H1 (cell line): ENCODE measurements at regions not wholly inside any gene's neighbourhood (a gene's known extent, or its start where the extent isn't known, plus 50 kb on each side); places are given as distances from the start of the nearest gene placed in this dataset.

Source experiments
- CTCF ChIA-PET: fragments of 300-600 bp; sonication (Branson Sonifier 250); formaldehyde crosslinking; loops from one replicate; lab custom pipeline; 2021; ENCODE audit not compliant: partially characterized antibody; lab: Charles Lee
- POLR2A ChIA-PET: fragments of 300-600 bp; sonication (Branson Sonifier 250); formaldehyde crosslinking; loops from one replicate; lab custom pipeline; 2021; ENCODE audit warnings: inconsistent platforms; ENCODE audit not compliant: partially characterized antibody; lab: Charles Lee
- DNase-seq, 2 experiments: peaks; one replicate each; pipeline versions ENCODE4 v3.0.0 to v3.0.0-alpha.2; 2010 to 2022; ENCODE audit warnings: low spot score in 2 of 2, low read depth in 1 of 2, mixed read lengths in 1 of 2
- FAIRE-seq: peaks from 2 replicates; lab custom pipeline; 2011; peaks lifted over from hg19 to GRCh38; lab: Jason Lieb, UNC
- H2AFZ ChIP-seq: 2 replicates; pipeline ENCODE4 v1.8.1; 2012; ENCODE audit warnings: low read length, inconsistent platforms
- H2AK5ac ChIP-seq: 2 replicates; pipeline ENCODE4 v1.6.1; 2013; ENCODE audit warnings: low read depth, low read length
- H2BK120ac ChIP-seq: replicated peaks from 2 replicates; pipeline ENCODE3; 2013; ENCODE audit warnings: low read depth, low read length, inconsistent platforms
- H2BK12ac ChIP-seq: 2 replicates; pipeline ENCODE4 v1.6.1; 2013; ENCODE audit warnings: low read depth, low read length
- H2BK15ac ChIP-seq: 2 replicates; pipeline ENCODE4 v1.6.1; 2013; ENCODE audit warnings: low read length
- H2BK20ac ChIP-seq: 2 replicates; pipeline ENCODE4 v1.6.1; 2013; ENCODE audit warnings: low read length
- H2BK5ac ChIP-seq: 2 replicates; pipeline ENCODE4 v1.6.1; 2013; ENCODE audit warnings: low read depth, low read length
- H3K14ac ChIP-seq: 2 replicates; pipeline ENCODE4 v1.6.1; 2013; ENCODE audit warnings: inconsistent platforms; ENCODE audit not compliant: insufficient read length
- H3K18ac ChIP-seq: 2 replicates; pipeline ENCODE4 v1.6.1; 2013; ENCODE audit warnings: low read length; ENCODE audit errors: extremely low read depth
- H3K23ac ChIP-seq: 2 replicates; pipeline ENCODE4 v1.6.1; 2013; ENCODE audit warnings: inconsistent platforms; ENCODE audit not compliant: insufficient read length
- H3K23me2 ChIP-seq: 2 replicates; pipeline ENCODE4 v1.6.1; 2013; ENCODE audit warnings: low read depth, low read length
- H3K27ac ChIP-seq: 2 replicates; pipeline ENCODE4 v1.6.1; 2011; ENCODE audit warnings: low read depth, low read length, inconsistent platforms
- H3K27me3 ChIP-seq, 4 experiments: replicated peaks in 1 of 4; 1 replicate in 1 of 4; 2 replicates in 3 of 4; pipeline versions ENCODE4 v1.6.1 to v1.8.1; 2011 to 2013; ENCODE audit warnings: low read length in 3 of 4, mild to moderate bottlenecking in 3 of 4, inconsistent platforms in 2 of 4, mixed read lengths in 2 of 4, moderate library complexity in 1 of 4; ENCODE audit not compliant: control insufficient read depth in 3 of 4, insufficient read depth in 3 of 4; ENCODE audit errors: extremely low read depth in 1 of 4
- H3K36me3 ChIP-seq, 4 experiments: 2 replicates each; pipeline versions ENCODE4 v1.6.1 to v1.8.1; 2011 to 2013; ENCODE audit warnings: mild to moderate bottlenecking in 4 of 4, low read length in 3 of 4, moderate library complexity in 2 of 4, control low read depth in 1 of 4, inconsistent platforms in 1 of 4; ENCODE audit not compliant: insufficient read depth in 4 of 4, control insufficient read depth in 2 of 4
- H3K4ac ChIP-seq: replicated peaks from 2 replicates; pipeline ENCODE3; 2013; ENCODE audit warnings: low read length, low read depth, mixed read lengths, inconsistent platforms; ENCODE audit not compliant: insufficient read length
- H3K4me1 ChIP-seq, 4 experiments: replicated peaks in 1 of 4; 1 replicate in 1 of 4; 2 replicates in 3 of 4; pipeline versions ENCODE4 v1.6.1 to v1.8.1; 2011 to 2013; ENCODE audit warnings: low read length in 3 of 4, inconsistent platforms in 2 of 4, mixed read lengths in 1 of 4; ENCODE audit not compliant: insufficient read depth in 4 of 4, control insufficient read depth in 3 of 4
- H3K4me2 ChIP-seq, 2 experiments: 2 replicates each; pipeline versions ENCODE4 v1.6.1 to v1.8.1; 2011 to 2013; ENCODE audit warnings: low read depth in 2 of 2, low read length in 2 of 2, control low read depth in 1 of 2, inconsistent platforms in 1 of 2, mild to moderate bottlenecking in 1 of 2; ENCODE audit not compliant: insufficient read depth in 1 of 2
- H3K4me3 ChIP-seq, 4 experiments: fragments of 200-600, 300-600 bp in 1 of 4; sonication (generic), shearing (Covaris generic), sonication (Bioruptor Twin) in 1 of 4; 2 replicates each; pipeline versions ENCODE4 v1.5.1 to v1.8.1; 2011 to 2016; ENCODE audit warnings: low read length in 4 of 4, low read depth in 3 of 4, control low read depth in 2 of 4, inconsistent platforms in 2 of 4, mild to moderate bottlenecking in 2 of 4, mixed read lengths in 1 of 4, moderate library complexity in 1 of 4; ENCODE audit not compliant: insufficient read depth in 2 of 4; ENCODE audit errors: extremely low read depth in 1 of 4
- H3K56ac ChIP-seq: replicated peaks from 2 replicates; pipeline ENCODE3; 2013; ENCODE audit warnings: low read depth, mild to moderate bottlenecking, mixed read lengths, low read length, inconsistent platforms; ENCODE audit not compliant: insufficient read length
- H3K79me1 ChIP-seq: 2 replicates; pipeline ENCODE4 v1.6.1; 2013; ENCODE audit warnings: low read depth, low read length, control low read depth
- H3K79me2 ChIP-seq, 2 experiments: 2 replicates each; pipeline versions ENCODE4 v1.6.1 to v1.8.1; 2012 to 2013; ENCODE audit warnings: low read length in 2 of 2, mild to moderate bottlenecking in 2 of 2, inconsistent platforms in 1 of 2; ENCODE audit not compliant: insufficient read depth in 2 of 2, control insufficient read depth in 1 of 2
- H3K9ac ChIP-seq, 4 experiments: replicated peaks in 1 of 4; 1 replicate in 1 of 4; 2 replicates in 3 of 4; pipeline versions ENCODE4 v1.6.1 to v1.8.1; 2011 to 2013; ENCODE audit warnings: low read depth in 3 of 4, low read length in 3 of 4, control low read depth in 2 of 4, mild to moderate bottlenecking in 2 of 4, moderate library complexity in 2 of 4, inconsistent platforms in 1 of 4; ENCODE audit errors: extremely low read depth in 1 of 4
- H3K9me3 ChIP-seq, 2 experiments: 2 replicates each; pipeline versions ENCODE4 v1.6.1 to v1.8.1; 2012 to 2013; ENCODE audit warnings: mild to moderate bottlenecking in 2 of 2, moderate library complexity in 2 of 2, control low read depth in 1 of 2, inconsistent platforms in 1 of 2, low read depth in 1 of 2, low read length in 1 of 2, mixed read lengths in 1 of 2; ENCODE audit not compliant: insufficient read depth in 2 of 2
- H4K20me1 ChIP-seq, 2 experiments: replicated peaks in 1 of 2; 2 replicates each; pipeline versions ENCODE3 to v1.8.1; 2011 to 2013; ENCODE audit warnings: inconsistent platforms in 2 of 2, low read length in 2 of 2, mild to moderate bottlenecking in 1 of 2; ENCODE audit not compliant: insufficient read depth in 2 of 2, control insufficient read depth in 1 of 2
- H4K5ac ChIP-seq: 2 replicates; pipeline ENCODE4 v1.6.1; 2013; ENCODE audit warnings: low read length, low read depth, mixed read lengths, inconsistent platforms; ENCODE audit not compliant: insufficient read length
- H4K8ac ChIP-seq: 2 replicates; pipeline ENCODE4 v1.8.0; 2013; ENCODE audit warnings: mild to moderate bottlenecking, moderate library complexity, low read length, inconsistent platforms; ENCODE audit not compliant: insufficient read depth; ENCODE audit errors: extremely low read depth
- H4K91ac ChIP-seq: replicated peaks from 2 replicates; pipeline ENCODE3; 2013; ENCODE audit warnings: low read length, mixed read lengths, inconsistent platforms; ENCODE audit not compliant: insufficient read length
- GTF2F1 ChIP-seq: IDR thresholded peaks from 2 replicates; pipeline ENCODE4 v1.6.1; 2012; ENCODE audit warnings: low read depth, low read length, improper control_type of control experiment, borderline replicate concordance
- RFX5 ChIP-seq: IDR thresholded peaks from 2 replicates; pipeline ENCODE4 v1.6.1; 2011; ENCODE audit warnings: low read depth, low read length, improper control_type of control experiment, borderline replicate concordance
- WGBS, 2 experiments: shearing (Covaris generic) in 1 of 2; methylation state at CpG; one replicate each; pipeline versions ENCODE4 v1.1.6 to v1.1.7; 2013 to 2015; ENCODE audit warnings: low lambda C conversion rate in 2 of 2, mixed read lengths in 2 of 2, inconsistent platforms in 1 of 2, low coverage in 1 of 2, missing lambda C conversion rate in 1 of 2; ENCODE audit not compliant: insufficient replicate concordance in 2 of 2, insufficient coverage in 1 of 2, insufficient read length in 1 of 2; ENCODE audit errors: extremely low coverage in 1 of 2, missing lambda C conversion rate in 1 of 2; 5-methylcytosine and 5-hydroxymethylcytosine counted together

DNA sequence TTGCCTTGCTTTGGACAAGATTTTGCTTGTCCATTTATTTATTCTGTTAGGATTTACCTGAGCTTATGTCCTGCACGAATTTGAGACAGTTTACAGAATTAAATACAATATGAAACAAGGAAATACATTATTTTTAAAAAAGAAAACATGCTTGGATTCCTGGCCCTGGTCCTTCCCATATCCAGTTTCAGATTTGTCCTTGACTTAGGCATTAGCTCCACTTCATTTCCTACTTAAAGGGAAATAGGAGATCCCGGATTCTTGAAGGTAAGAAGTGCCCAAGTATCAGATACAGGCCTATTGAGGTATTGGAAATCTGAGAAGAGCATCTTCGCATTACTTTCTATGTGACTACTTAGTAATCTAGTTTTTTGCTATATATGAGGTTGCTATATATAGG lies 672.0 kb downstream of the SI start:
- no peak overlapping the region for H3K14ac ChIP-seq
- H2BK12ac ChIP-seq, result no peak overlapping the region
- DNase-seq (no peak), FAIRE-seq (no peak)
- ChIA-PET CTCF (interaction anchor here (1.3 kb wide), 1 partner anchor 17 kb away, joined by 4 read pairs; no protein-coding TSS in a partner anchor), POLR2A (no interaction called here)
- H3K18ac ChIP-seq, result no peak overlapping the region
- H3K4ac ChIP-seq, result no peak overlapping the region
- no peak overlapping the region for H3K23ac ChIP-seq
- no peak overlapping the region for H3K9ac ChIP-seq
- no peak overlapping the region for H2BK20ac ChIP-seq
- 89% methylated on average over 3 of the region's 3 CpGs; no CpG with 5 or more reads in 1 of the 2 experiments for WGBS, 2 experiments
- H3K56ac ChIP-seq, result no peak overlapping the region
- H2AK5ac ChIP-seq, result no peak overlapping the region
- no peak overlapping the region for H2BK5ac ChIP-seq
- no peaks in the 10 kb centered on the region for H3K9me3 ChIP-seq
- no peaks in the 10 kb centered on the region for H3K79me1 ChIP-seq
- H2BK120ac ChIP-seq, result no peak overlapping the region
- no peaks in the 10 kb centered on the region for H3K79me2 ChIP-seq
- H4K91ac ChIP-seq, result no peak overlapping the region
- no peak overlapping the region for H2BK15ac ChIP-seq
- H3K27ac ChIP-seq, result no peak overlapping the region
- H3K4me1 ChIP-seq, result no peaks in the 10 kb centered on the region
- no peak for TF ChIP-seq GTF2F1
- TF ChIP-seq RFX5, result no peak
- no peak overlapping the region for H4K5ac ChIP-seq
- H3K4me2 ChIP-seq, result no peak overlapping the region
- no peaks in the 10 kb centered on the region for H3K27me3 ChIP-seq
- no peaks in the 10 kb centered on the region for H4K20me1 ChIP-seq
- no peak overlapping the region for H4K8ac ChIP-seq
- H2AFZ ChIP-seq, result no peak overlapping the region
- no peak overlapping the region for H3K4me3 ChIP-seq
- H3K36me3 ChIP-seq, result no peaks in the 10 kb centered on the region
- H3K23me2 ChIP-seq, result no peaks in the 10 kb centered on the region
